Endodermal cell (in vitro differentiated cells): ENCODE measurements at regions not wholly inside any gene's neighbourhood (a gene's known extent, or its start where the extent isn't known, plus 50 kb on each side); places are given as distances from the start of the nearest gene placed in this dataset.
A peak's percentile ranks its signal among the peaks of the same experiment; 100 is the strongest.

ENCODE experiments used
- DNase-seq: peaks from one replicate; pipeline ENCODE4 v3.0.0-alpha.2; 2017
- H3K27ac ChIP-seq: 2 replicates; pipeline ENCODE4 v1.5.1; 2013; ENCODE audit warnings: mild to moderate bottlenecking, low read depth, low read length, moderate library complexity
- H3K27me3 ChIP-seq: 2 replicates; pipeline ENCODE4 v1.6.1; 2013; ENCODE audit warnings: mild to moderate bottlenecking, low read length, moderate library complexity; ENCODE audit not compliant: insufficient read depth, control insufficient read depth, poor library complexity, severe bottlenecking
- H3K36me3 ChIP-seq: 2 replicates; pipeline ENCODE4 v1.7.0; 2013; ENCODE audit warnings: mild to moderate bottlenecking, low read length, moderate library complexity; ENCODE audit not compliant: control insufficient read depth, insufficient read depth
- H3K4me1 ChIP-seq: one replicate; pipeline ENCODE4 v1.7.0; 2013; ENCODE audit warnings: low read length; ENCODE audit not compliant: control insufficient read depth, insufficient read depth
- H3K4me3 ChIP-seq: 2 replicates; pipeline ENCODE4 v1.5.1; 2013; ENCODE audit warnings: mild to moderate bottlenecking, low read length, moderate library complexity
- H3K9ac ChIP-seq: 2 replicates; pipeline ENCODE4 v1.6.1; 2013; ENCODE audit warnings: mild to moderate bottlenecking, low read length, moderate library complexity; ENCODE audit not compliant: poor library complexity, severe bottlenecking; ENCODE audit errors: extremely low read depth
- H3K9me3 ChIP-seq: 2 replicates; pipeline ENCODE4 v1.6.1; 2013; ENCODE audit warnings: mild to moderate bottlenecking, low read length, moderate library complexity; ENCODE audit not compliant: control insufficient read depth
- H3K27ac Mint-ChIP-seq: 2 replicates; pipeline ENCODE4 v1.8.0; 2020; ENCODE audit warnings: mixed read lengths
- H3K27me3 Mint-ChIP-seq: 2 replicates; pipeline ENCODE4 v1.8.0; 2021; ENCODE audit warnings: mild to moderate bottlenecking, mixed read lengths; ENCODE audit not compliant: insufficient read depth
- H3K36me3 Mint-ChIP-seq: 2 replicates; pipeline ENCODE4 v1.8.0; 2020; ENCODE audit warnings: low read depth, mixed read lengths
- H3K4me1 Mint-ChIP-seq: 2 replicates; pipeline ENCODE4 v1.8.0; 2020; ENCODE audit warnings: mixed read lengths
- H3K4me3 Mint-ChIP-seq: 2 replicates; pipeline ENCODE4 v1.8.0; 2020; ENCODE audit warnings: mild to moderate bottlenecking, moderate library complexity, mixed read lengths
- H3K9me3 Mint-ChIP-seq: 2 replicates; pipeline ENCODE4 v1.8.0; 2020; ENCODE audit warnings: mild to moderate bottlenecking, mixed read lengths
- WGBS, 2 experiments: methylation state at CpG; one replicate each; pipeline versions ENCODE4 v1.1.5 to v1.1.7; 2013; ENCODE audit warnings: missing lambda C conversion rate in 2 of 2, mixed read lengths in 1 of 2; ENCODE audit not compliant: insufficient coverage in 1 of 2, insufficient read length in 1 of 2; 5-methylcytosine and 5-hydroxymethylcytosine counted together
- TF ChIP-seq, protein P1 (sequence below): fragments of 200-600 bp; sonication (generic); conservative IDR thresholded peaks from 2 replicates; pipeline ENCODE4 v1.5.0; 2021; ENCODE audit warnings: antibody characterized with exemption, mild to moderate bottlenecking

DNA sequence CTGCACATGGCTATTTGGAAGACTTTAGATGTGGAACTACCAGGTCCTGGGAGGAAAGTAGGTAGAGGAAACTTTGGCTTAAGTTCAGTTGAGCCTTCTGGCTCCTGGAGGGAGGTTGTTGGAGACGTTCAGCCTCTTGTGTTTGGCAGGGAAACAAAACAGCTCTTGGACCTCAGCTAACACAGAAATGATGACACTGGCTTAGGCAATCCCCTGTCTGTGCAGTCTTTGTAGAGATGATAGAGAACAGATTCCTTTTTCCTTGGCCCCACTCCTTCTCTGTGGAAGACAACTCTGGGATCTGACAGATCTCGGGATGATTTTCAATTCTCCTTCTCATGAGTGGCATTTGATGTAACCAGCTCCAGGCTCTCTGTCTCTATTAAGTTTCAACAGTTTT is 428.5 kb downstream of the TMEM135 start:
- Mint-ChIP-seq H3K4me1 (no peaks in the 10 kb centered on the region), H3K27me3 (no peaks in the 10 kb centered on the region), H3K36me3 (no peaks in the 10 kb centered on the region), H3K9me3 (no peaks in the 10 kb centered on the region), H3K4me3 (no peak overlapping the region), H3K27ac (no peak overlapping the region)
- no peak overlapping the region for H3K4me3 ChIP-seq
- no peaks in the 10 kb centered on the region for H3K27me3 ChIP-seq
- no peaks in the 10 kb centered on the region for H3K36me3 ChIP-seq
- TF ChIP-seq, protein P1, sequence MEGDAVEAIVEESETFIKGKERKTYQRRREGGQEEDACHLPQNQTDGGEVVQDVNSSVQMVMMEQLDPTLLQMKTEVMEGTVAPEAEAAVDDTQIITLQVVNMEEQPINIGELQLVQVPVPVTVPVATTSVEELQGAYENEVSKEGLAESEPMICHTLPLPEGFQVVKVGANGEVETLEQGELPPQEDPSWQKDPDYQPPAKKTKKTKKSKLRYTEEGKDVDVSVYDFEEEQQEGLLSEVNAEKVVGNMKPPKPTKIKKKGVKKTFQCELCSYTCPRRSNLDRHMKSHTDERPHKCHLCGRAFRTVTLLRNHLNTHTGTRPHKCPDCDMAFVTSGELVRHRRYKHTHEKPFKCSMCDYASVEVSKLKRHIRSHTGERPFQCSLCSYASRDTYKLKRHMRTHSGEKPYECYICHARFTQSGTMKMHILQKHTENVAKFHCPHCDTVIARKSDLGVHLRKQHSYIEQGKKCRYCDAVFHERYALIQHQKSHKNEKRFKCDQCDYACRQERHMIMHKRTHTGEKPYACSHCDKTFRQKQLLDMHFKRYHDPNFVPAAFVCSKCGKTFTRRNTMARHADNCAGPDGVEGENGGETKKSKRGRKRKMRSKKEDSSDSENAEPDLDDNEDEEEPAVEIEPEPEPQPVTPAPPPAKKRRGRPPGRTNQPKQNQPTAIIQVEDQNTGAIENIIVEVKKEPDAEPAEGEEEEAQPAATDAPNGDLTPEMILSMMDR, result no peak
- no peak overlapping the region for H3K27ac ChIP-seq
- no peaks in the 10 kb centered on the region for H3K4me1 ChIP-seq
- no peaks in the 10 kb centered on the region for H3K9me3 ChIP-seq
- H3K9ac ChIP-seq, result no peak overlapping the region
- DNase-seq, result no peak
- 70 to 89% methylated on average over 2 of the region's 2 CpGs for WGBS, 2 experiments

DNA sequence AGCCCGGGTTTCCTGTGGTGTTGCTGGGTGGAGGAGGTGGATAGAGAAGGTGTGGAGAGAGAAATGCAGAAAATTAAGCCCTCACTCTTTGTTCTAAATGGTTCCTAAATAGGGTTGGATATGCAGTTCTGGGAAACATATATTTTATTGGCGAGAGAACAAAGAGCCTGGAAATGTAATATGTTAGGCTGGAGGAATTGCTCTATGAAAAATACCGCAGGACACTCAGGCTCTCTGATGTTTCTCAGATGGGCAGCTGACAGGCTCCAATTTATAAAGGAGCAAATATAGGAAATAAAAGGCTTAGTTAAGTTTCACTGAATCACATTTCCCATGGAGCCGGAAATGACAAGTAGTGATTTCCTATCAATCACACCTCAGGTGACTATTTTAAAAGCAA is 428.0 kb downstream of the TMEM135 start:
- WGBS, 2 experiments, result 80 to 91% methylated on average over 1 to 4 of the region's 4 CpGs
- Mint-ChIP-seq H3K36me3 (no peaks in the 10 kb centered on the region), H3K4me3 (no peak overlapping the region), H3K9me3 (no peaks in the 10 kb centered on the region), H3K4me1 (no peaks in the 10 kb centered on the region), H3K27ac (peak overlapping the region; percentile 56), H3K27me3 (no peaks in the 10 kb centered on the region)
- Histone ChIP-seq H3K4me3 (no peak overlapping the region), H3K27ac (no peak overlapping the region), H3K9me3 (no peaks in the 10 kb centered on the region), H3K36me3 (no peaks in the 10 kb centered on the region), H3K9ac (no peak overlapping the region), H3K4me1 (no peaks in the 10 kb centered on the region), H3K27me3 (no peaks in the 10 kb centered on the region)
- TF ChIP-seq, protein P1, result no peak
- no peak for DNase-seq

DNA sequence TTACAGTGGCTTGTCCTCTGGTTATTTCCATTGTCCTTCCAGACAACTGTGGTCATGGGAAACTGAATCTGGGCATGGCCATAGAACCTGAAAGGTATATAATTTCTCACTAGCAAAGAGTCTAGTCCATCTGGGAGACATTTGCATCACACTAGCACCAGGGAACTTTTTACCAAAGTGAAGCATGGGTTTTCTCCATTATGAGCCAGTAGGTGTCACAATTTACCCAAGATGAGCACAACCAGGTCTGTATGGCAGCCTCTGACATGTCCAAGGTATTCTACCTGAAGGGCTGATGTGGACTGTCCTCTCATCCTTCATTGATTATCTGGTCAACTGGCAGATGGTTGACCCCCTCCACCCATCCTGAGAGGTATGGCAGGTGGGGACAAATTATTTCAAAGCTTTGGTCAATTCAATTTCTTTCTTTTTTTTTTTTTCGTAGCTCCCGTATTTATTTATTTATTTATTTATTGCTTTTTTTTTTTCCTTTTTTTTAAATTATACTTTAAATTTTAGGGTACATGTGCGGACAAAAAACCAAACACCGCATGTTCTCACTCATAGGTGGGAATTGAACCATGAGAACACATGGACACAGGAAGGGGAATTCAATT is 425.9 kb downstream of the TMEM135 start:
- Mint-ChIP-seq H3K4me1 (no peaks in the 10 kb centered on the region), H3K36me3 (no peaks in the 10 kb centered on the region), H3K27me3 (no peaks in the 10 kb centered on the region), H3K9me3 (no peaks in the 10 kb centered on the region), H3K27ac (no peak overlapping the region), H3K4me3 (no peak overlapping the region)
- Histone ChIP-seq H3K4me1 (no peaks in the 10 kb centered on the region), H3K27ac (no peak overlapping the region), H3K9me3 (no peaks in the 10 kb centered on the region), H3K27me3 (no peaks in the 10 kb centered on the region), H3K4me3 (no peak overlapping the region), H3K36me3 (no peaks in the 10 kb centered on the region), H3K9ac (no peak overlapping the region)
- DNase-seq, result peak; percentile 70
- TF ChIP-seq, protein P1, result peak; percentile 86
- WGBS, 2 experiments, result 89 to 93% methylated on average over 2 of the region's 4 CpGs
